Tibial nerve (tissue), 4 donors: ENCODE measurements at regions not wholly inside any gene's neighbourhood (a gene's known extent, or its start where the extent isn't known, plus 50 kb on each side); places are given as distances from the start of the nearest gene placed in this dataset.
"Not testable (repeated sequence)": the region's sequence is repeated elsewhere in the genome, so short reads cannot be mapped to it uniquely, and the experiment has no call there.

ENCODE experiments used
- DNase-seq, 2 donors: peaks; one replicate each; pipeline ENCODE4 v3.0.0-alpha.2; 2019; ENCODE audit warnings: low spot score in 2 of 2
- H3K27ac ChIP-seq, 4 donors: fragments of 200-600 bp; sonication (generic) in 3 of 4; one replicate each; pipeline ENCODE4 v1.5.1; 2017 to 2019; ENCODE audit warnings: mild to moderate bottlenecking in 1 of 4
- H3K27me3 ChIP-seq, 2 donors: fragments of 200-600 bp; sonication (generic) in 1 of 2; one replicate each; pipeline versions ENCODE4 v1.5.1 to v1.6.0; 2017 to 2019
- H3K36me3 ChIP-seq, 3 donors: fragments of 200-600 bp; sonication (generic); one replicate each; pipeline ENCODE4 v1.5.1; 2018 to 2019
- H3K4me1 ChIP-seq, 4 donors: fragments of 200-600 bp; sonication (generic) in 3 of 4; one replicate each; pipeline ENCODE4 v1.5.1; 2017 to 2019
- H3K4me3 ChIP-seq, 4 donors: fragments of 200-600 bp; sonication (generic) in 3 of 4; one replicate each; pipeline ENCODE4 v1.5.1; 2017 to 2019; ENCODE audit warnings: mild to moderate bottlenecking in 1 of 4, moderate library complexity in 1 of 4
- H3K9me3 ChIP-seq, 4 donors: fragments of 200-600 bp; sonication (generic) in 3 of 4; one replicate each; pipeline ENCODE4 v1.5.1; 2017 to 2019
- CTCF ChIP-seq, 5 experiments: fragments of 200-600 bp in 3 of 5; fragments of 450-650 bp in 2 of 5; sonication (generic) in 3 of 5; IDR thresholded peaks; one replicate each; pipeline ENCODE4 v1.5.1; 2016 to 2019; ENCODE audit warnings: antibody characterized with exemption in 5 of 5, mild to moderate bottlenecking in 3 of 5, moderate library complexity in 2 of 5
- EP300 ChIP-seq, 2 donors: sonication (generic); formaldehyde crosslinking; IDR thresholded peaks; one replicate each; pipeline ENCODE4 v1.6.1; 2017; ENCODE audit warnings: antibody characterized with exemption in 2 of 2, mild to moderate bottlenecking in 1 of 2
- POLR2A ChIP-seq, 2 donors: fragments of 450-650 bp; IDR thresholded peaks; one replicate each; pipeline ENCODE4 v1.6.1; 2017; ENCODE audit warnings: antibody characterized with exemption in 2 of 2, mild to moderate bottlenecking in 2 of 2, moderate library complexity in 2 of 2
- WGBS, 2 donors: methylation state at CpG; one replicate each; pipeline ENCODE4 v1.1.5; 2018; 5-methylcytosine and 5-hydroxymethylcytosine counted together

GRCh38 chrX:3509934-3510333 is 163.5 kb upstream of the MXRA5 start:
- H3K9me3 ChIP-seq: no peaks in the 10 kb centered on the region
- no peaks in the 10 kb centered on the region for H3K27me3 ChIP-seq
- no peaks in the 10 kb centered on the region for H3K36me3 ChIP-seq
- H3K4me3 ChIP-seq: no peak overlapping the region
- no peak for TF ChIP-seq EP300 (IDR thresholded peaks at IDR 0.05)
- TF ChIP-seq CTCF (IDR thresholded peaks at IDR 0.05): no peak
- TF ChIP-seq POLR2A (IDR thresholded peaks at IDR 0.05): no peak
- H3K4me1 ChIP-seq: no peaks in the 10 kb centered on the region
- WGBS, 2 donors: 61 to 64% methylated on average over 4 of the region's 4 CpGs
- no peak for DNase-seq
- no peak overlapping the region for H3K27ac ChIP-seq

- Histone ChIP-seq H3K36me3 (no peaks in the 10 kb centered on the region), H3K4me3 (no peak overlapping the region), H3K9me3 (no peaks in the 10 kb centered on the region), H3K27me3 (no peaks in the 10 kb centered on the region), H3K4me1 (no peaks in the 10 kb centered on the region), H3K27ac (no peak overlapping the region)
- WGBS, 2 donors: 75 to 86% methylated on average over 3 of the region's 3 CpGs
- no peak for DNase-seq
- TF ChIP-seq POLR2A (IDR thresholded peaks at IDR 0.05) (no peak), CTCF (IDR thresholded peaks at IDR 0.05) (no peak), EP300 (IDR thresholded peaks at IDR 0.05) (no peak)
These were observed 158.5 kb upstream of the MXRA5 start for GRCh38 chrX:3504916-3505315.

- H3K36me3 ChIP-seq: no peaks in the 10 kb centered on the region
- H3K4me1 ChIP-seq: no peaks in the 10 kb centered on the region
- H3K4me3 ChIP-seq: no peak overlapping the region
- no peak for DNase-seq
- no peak for TF ChIP-seq EP300 (IDR thresholded peaks at IDR 0.05)
- no peak for TF ChIP-seq POLR2A (IDR thresholded peaks at IDR 0.05)
- no peak for TF ChIP-seq CTCF (IDR thresholded peaks at IDR 0.05)
- WGBS, 2 donors: 50 to 67% methylated on average over 11 to 21 of the region's 21 CpGs
- no peaks in the 10 kb centered on the region for H3K9me3 ChIP-seq
- no peaks in the 10 kb centered on the region for H3K27me3 ChIP-seq
- H3K27ac ChIP-seq: no peak overlapping the region
These were observed 155.5 kb upstream of the MXRA5 start for GRCh38 chrX:3501833-3502535.

GRCh38 chrX:3495836-3496769 is 149.7 kb upstream of the MXRA5 start:
- H3K27ac ChIP-seq, H3K27me3 ChIP-seq, DNase-seq, H3K4me1 ChIP-seq, H3K4me3 ChIP-seq, H3K36me3 ChIP-seq, H3K9me3 ChIP-seq: not testable (repeated sequence)
- WGBS, 2 donors: 40 to 45% methylated on average over 10 to 12 of the region's 12 CpGs

GRCh38 chrX:3493605-3494004 is 147.2 kb upstream of the MXRA5 start:
- no peak for TF ChIP-seq EP300 (IDR thresholded peaks at IDR 0.05)
- TF ChIP-seq CTCF (IDR thresholded peaks at IDR 0.05): no peak
- no peak for TF ChIP-seq POLR2A (IDR thresholded peaks at IDR 0.05)

More at GRCh38 chrX:3493605-3494004, 147.2 kb upstream of the MXRA5 start:
- H3K27ac ChIP-seq: no peak overlapping the region
- H3K27me3 ChIP-seq: no peaks in the 10 kb centered on the region
- H3K36me3 ChIP-seq: no peaks in the 10 kb centered on the region
- H3K4me1 ChIP-seq: no peaks in the 10 kb centered on the region
- DNase-seq: no peak
- H3K4me3 ChIP-seq: no peak overlapping the region
- H3K9me3 ChIP-seq: no peaks in the 10 kb centered on the region
